ENCODE measurements at regions not wholly inside any gene's neighbourhood (a gene's known extent, or its start where the extent isn't known, plus 50 kb on each side); places are given as distances from the start of the nearest gene placed in this dataset.

DNA sequence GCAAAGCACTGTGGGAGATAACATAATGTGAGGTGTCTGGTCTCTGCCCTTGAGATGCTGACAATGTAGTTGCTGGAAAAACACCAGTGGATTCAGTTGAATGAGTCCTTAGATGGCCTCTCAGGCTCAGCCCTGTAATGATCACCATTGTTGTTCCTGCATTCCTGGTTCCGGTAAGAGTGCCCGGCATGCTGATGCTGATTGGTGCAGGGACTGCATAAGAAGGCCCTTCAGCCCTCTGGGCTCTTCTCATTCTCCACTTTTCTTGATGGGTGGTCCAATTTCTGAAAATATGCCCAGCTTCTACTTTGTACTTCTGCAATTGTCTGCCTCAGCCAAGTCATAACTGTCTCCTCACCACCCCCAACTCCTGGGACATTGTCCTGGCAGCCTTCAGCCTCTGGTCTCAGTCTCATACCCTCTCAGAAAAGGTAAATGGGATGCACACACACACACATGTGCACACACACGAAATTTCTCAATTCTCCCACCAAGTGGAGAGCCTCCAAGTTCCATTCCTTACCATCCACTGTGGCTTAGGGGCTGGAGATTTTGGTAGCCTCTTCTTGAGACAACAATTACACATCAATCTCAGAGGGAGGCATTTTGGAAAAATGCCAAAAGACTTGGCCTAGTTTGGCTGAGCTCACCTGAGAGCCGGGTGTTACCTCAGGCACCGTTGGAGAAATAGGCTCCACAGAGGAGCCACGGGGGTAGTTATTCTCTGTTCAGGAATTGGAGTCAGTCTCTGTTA is 314.9 kb downstream of the RPS24 start:
- DNase-seq = no peak

DNA sequence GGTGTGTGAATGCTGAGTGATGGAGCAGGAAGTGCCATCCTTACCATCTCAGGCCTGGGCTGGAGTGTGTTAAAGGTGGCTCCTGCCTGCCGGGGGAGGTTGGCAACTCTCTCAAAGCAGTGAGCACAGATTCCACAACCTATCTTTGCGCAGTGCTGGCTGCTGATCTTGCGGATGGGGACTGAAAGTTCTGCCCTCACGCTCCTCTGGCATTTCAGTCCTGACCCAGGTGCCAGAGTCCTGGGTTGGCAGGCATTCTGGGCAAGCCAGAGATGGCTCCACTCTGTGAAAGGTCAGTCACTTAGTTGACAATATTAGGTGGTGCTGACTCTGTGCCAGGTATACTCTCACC is 315.5 kb downstream of the RPS24 start:
- no peak for DNase-seq

DNA sequence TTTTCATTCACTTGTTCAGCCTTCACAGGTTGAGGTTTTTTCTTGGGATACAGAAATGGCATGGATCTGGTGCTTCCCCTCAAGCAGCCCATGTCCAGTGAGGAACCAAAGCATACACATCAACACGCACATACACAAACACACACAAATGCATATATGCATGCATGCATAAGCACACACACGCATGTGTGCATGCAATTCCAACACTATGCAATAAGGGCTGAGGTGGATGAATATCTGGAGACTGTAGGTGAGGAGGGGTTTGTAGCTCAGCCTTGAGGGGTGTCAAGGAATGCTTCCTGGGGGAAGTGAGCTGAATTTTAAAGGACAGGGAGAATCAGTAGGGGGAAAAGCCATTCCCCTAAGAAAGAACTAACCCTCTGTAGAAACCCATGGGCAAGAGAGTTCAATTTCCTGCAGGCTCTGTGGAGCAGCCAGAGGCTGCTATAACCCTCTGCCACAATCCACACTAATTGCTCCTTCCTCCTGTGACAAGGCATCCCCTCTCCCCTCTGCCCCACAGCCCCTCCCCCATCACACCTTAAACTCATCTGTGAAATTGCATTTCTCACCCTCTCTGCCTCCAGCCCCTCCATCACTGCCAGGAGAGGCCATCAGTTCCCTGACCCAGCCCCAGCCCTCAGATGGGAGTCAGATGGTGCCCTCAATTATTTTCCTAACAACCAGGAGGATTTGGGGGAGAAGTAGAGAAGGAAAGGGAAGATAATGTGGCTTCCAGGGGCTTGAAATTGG is 316.4 kb downstream of the RPS24 start:
- DNase-seq = no peak

DNA sequence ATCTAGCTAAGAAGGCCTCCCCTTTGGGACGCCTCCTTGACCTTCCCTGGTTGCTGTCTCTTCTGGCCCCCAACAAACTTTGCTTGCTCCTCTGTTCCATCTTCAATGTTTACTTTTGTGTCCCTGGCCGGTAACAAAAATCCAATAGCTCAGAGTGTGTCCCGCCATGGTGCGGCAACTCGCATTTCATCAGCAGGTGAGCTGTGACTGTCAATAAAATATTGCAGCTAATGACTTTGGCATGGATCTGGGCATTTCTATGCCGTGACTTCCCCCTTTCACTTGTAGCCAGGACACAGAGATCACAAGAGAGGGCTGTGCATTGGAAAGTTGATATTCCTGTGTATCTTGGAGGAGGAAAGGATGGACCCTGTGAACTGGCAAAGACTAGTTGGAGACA is 317.6 kb downstream of the RPS24 start:
- DNase-seq = no peak

DNA sequence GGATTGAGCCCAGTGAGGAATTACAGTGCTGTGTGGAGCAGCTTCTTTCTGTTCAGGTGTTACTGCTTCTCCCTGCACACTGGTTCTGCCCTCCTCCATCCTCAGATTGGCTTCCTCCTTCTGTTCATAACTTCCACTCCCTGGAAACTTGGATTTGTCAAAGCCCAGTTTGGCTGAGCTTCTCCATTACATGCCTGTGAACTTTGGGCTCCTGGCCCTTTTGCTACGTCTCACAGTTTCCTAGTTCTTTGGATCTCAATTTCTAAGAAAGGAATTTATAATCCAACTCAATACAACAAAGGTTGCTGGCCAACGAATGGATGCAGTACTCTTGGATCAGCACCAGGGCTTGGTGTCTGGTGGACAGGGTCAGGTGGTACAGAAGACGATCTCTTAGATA is 318.1 kb downstream of the RPS24 start:
- no peak for DNase-seq

DNA sequence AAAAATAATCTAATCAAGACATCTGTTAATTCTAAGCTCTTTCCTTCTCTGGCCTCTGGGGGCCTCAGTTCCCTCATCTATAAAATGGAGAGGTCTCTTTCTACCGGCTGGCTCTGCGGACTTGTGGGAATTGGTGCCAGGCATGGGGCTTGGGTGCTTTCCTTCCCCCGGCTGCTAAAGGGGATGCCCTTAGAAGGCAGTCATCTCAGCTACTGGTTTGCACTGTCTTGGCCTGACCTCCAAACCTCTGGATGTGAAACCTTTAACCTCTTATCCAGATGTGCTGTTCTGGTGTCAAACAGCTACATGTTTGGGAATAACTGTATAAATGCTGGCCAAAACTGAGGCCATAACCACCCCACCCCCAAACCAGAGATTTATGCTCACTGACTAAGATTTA is 320.0 kb downstream of the RPS24 start:
- no peak for DNase-seq

DNA sequence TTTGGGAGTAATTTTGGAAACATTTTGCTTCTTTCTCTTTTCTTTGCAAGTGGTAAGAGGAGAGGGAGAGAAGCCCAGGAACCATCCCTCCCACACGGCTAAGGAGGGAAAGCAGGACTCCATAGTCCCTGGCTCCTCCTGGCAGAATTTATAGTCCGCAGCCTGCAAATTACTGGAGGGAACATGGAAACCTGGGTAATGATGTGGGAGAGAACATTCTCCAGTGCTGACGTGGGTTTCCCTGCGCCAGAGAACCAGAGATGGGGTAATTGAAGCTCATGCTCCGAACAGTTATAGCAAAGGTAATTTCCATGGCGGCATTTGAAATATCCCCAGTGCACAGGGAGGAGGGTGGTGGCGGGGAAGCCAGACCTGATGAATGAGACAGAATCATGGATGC is 320.4 kb downstream of the RPS24 start:
- no peak for DNase-seq

DNA sequence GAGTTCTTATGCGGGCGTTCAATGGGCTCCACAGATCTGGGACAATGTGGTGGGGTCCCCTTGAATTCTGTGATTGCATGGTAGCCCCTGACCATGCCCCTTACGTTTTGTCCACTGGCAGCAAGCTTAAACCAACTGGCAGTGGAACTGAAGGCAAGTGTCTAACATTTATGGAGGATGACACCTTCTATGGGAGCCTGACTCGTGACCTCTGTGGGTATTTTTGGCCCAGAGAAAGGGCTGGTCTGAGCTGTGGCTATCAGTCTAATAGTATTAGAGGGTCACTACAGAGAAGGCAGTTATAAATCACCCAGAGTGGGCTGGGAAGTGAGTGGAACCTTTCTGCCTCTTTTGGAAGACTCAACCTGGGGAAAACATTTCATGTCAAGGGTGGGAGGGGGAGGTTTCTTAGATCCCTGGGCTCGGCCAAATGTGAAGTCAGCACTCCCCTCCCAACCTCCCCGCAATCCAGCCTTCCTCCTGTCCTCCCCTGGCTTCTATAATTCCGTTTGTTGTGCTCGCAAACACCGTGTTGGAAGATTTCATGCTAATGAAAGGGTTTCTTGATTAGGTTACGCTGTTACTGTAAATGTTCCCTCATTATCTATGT is 322.7 kb downstream of the RPS24 start:
- no peak for DNase-seq

DNA sequence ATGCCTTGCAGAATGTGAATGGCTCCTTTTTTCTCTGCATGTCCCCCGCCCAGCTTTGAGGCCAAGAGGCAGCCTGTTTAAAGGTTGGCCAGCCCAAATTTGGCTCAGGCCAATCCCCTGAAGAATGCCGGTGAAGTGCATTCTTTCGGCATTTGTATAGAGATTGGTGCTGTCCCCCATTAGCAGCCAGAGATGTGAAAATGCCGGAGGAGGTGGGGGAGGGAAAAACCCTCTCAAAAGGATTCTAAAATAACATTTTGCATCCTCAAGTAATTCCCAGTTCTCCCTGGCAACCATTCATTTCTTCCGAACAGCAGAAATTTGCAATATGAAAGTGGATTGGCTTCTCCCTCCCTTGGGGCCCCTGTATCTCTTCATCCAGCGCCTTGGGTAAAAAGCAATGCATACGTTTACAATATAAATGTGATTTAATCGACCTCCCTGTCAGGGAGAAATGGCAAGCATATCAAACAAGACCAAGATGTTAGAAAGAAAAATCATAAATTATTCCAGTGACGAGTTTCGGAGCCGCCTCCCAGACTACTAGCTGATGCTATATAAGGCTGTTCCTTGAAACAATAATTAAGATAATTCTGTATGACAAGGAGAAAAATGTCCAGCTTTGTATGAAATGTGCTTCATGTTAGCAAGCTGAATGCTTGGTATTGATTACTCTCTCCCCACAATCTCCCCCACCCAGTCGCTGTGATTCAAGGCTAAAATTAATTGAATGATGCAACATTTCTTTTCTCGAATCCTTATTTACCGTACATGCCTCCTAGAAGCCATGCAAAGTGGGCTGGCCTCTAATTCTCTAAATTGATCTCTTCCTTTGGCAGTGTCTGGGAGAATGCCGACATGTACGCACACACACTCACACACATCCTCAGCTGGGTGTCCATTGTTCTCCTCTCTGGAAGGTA is 323.7 kb downstream of the RPS24 start:
- DNase-seq = no peak

DNA sequence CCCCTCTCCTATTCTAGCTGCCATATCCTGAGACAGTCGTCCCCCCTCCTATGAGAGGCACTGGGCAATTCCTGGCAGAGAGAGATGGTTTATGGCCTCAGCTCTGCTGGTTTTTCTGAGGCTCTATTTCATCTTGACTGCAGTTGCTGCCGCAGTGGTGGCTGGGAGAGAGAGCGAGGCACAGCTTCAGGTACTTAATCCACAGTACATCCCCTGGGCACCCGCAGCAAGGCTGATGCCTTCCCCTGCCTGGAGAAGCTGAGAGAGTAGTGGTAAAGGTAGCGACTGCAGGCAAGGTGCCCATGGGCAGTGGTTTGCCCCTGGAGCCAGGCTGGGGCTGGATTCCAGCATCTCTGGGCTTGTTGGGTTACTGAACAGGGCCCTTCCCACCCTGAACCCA is 324.7 kb downstream of the RPS24 start:
- DNase-seq = no peak

DNA sequence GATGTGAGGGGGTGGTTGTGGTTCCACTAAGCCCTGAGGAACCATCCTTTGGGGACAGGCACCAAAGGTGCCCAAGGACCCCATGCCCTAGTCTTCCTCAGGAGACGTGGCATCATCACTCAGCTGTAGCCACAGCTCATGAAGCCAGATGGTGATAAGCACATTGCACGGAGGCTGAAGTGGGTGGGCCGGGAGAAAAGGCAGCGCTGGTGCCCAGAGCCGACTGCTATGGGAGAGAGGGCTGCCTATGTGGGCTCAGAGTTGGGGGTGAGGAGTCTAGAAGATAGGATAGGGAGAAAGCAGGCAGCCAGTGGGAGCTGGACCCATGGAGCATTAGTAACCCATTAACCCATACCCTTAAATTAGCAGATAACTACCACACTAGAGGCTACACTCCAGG is 325.3 kb downstream of the RPS24 start:
- DNase-seq = no peak

DNA sequence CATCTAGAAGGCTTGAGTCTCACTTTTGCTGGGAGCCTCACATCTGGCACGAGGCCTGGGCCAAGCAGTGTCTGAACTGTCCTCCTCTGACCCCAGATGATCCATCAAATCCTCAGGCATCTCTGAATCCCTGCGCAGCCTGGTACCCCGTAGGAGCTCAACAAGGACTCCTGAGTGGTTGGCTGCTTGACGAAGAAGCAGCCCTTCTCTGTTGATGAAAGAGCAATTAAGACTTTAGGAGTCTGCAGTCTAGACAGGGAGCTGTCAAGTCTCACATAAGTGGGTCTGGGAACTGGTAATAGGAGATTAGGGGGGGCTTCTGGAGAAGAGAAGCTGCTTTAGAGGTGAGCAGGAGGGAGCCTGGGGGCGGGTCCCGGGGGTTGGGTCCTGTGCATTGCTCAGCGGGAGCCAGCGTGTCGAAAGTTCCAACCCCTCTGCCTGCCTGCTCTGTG is 326.0 kb downstream of the RPS24 start:
- no peak for DNase-seq

DNA sequence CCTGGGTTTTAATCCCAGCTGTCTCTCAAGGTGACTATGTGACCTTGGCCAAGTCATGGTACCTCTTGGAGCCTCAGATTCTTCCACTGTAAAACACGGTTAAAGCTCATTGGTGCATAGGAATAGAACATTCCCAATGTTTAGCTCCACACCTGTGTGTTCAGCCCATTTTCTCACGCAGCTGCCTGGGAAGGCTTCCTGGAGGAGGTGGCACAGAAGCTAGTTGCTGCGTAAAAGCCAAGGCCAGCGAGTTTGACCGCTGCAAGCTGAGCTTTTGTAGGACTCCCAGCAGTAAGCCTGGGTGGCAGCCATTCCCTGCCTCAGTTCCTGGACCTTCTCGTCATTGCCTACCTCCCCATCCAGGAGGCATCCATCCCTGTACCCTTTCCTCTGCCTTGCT is 326.6 kb downstream of the RPS24 start:
- no peak for DNase-seq

DNA sequence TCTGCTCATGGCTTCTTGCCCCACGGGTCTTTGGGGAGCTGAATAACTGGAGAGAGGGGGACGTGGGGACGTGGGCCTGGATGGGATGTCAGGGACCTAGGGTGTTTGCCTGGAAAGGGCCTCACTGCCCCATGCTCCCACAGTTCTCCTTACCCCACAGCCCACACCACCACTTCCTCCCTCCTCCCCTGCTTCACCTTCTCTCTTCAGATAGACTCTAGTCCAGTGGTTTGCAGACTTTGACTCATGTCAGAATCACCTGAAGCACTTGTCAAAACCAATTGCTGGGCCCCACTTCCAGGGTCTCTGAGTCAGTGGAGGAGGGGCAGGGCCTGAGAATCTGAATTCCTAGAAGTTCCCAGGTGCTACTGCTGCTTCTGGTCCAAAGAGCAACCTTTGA is 327.4 kb downstream of the RPS24 start:
- no peak for DNase-seq

DNA sequence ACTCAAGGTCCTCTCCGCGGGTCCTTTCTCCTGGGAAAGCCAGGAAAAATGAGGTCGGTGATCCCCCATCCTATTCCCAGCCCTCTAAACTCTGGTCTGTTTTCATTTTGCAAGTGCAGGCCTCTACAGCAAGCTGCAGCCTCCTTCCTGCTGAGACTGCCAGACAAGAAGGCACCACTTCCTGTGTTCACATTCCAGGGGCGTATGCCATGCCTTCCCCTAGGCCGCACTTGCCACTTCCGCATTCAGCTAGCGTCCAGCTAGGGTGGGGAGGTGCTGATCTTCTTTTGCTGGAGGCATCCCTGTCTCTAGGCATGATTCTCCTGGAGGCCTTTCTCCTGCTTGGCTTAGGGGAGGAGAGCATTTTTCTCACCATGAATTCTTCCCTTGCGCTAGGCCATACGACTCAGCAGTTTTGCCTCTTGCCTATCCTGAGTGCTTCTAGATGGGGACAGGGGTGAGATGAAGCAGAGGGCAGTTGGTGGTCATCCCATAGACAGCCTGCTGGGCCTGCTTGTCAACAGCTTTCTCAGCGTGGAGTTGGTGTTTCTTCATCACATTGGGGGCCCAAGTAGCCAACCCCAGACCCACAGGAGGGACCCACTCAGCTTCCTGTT is 328.9 kb downstream of the RPS24 start:
- no peak for DNase-seq

DNA sequence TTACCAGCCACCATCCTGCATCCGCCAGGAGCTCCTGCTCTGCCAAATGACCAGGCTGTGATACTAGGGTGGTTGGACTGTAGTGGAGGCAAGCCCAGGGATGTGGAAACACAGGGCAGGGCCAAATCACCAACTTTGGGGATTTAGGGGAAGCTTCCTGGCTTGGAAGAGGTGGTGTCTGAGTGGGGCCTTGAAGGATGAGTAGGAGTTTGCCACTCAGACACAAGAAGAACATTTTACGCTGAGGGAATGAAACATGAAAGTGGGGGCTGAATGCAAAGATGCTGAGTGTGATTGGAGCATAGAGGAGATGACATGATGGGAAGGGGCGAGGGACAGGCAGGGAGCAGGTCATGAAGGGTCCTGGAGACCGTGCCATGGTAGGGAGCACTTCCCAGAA is 329.5 kb downstream of the RPS24 start:
- DNase-seq = no peak

DNA sequence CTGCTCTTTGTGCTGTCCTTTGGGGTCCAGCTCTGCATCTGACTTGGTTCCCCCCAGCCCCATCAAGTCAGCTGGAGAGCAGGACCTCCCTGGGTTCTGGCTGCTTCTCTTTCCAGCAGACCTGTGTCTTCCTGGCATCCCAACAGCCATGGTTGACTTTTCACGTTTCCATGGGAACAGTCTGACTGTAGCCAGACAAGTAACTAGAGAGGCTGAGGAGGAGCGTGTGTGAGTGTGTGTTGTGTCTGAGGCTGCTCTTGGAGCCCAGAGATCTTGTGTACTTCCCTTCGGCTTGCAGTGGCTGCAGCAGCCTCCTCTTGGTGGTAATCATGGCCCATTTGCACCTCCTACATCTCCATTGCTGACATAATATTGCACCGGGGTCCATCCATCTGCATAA is 332.0 kb downstream of the RPS24 start:
- no peak for DNase-seq

DNA sequence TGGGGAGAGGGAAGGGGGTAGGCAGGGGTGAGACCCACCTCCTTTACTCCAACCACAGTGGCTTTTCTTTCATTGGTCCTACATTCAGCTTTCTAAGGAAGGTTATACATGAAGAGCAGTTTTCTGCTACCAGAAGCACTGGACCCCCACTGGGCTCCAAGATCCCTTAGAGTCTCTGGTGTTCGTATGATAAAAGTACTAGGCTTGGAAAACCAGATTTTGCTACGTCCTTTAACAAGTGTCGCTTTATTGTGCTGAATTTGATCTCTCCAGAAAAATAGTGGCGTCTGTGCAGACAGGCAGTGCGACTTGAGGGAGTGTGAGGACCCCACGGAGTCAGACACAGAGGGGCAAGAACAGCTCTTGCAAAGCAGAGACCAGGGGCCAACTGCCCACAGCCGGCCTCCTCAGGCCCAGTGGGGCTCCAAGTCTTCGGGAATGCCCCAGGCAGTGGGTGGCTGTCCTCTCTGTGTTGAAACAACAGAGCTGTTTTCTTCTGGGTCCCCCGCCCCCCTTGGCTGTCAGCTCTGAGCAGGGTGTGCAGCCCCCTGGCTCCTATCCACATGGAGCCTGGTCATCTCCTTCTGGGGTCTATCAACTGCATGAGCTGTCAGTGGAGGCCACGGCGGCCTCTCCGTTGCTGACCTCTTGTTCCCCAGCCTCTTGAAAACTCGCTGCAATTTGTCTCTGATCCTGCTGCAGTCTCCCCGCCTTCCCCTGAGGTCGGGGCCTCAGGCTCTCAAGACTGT is 333.2 kb downstream of the RPS24 start:
- DNase-seq = no peak

DNA sequence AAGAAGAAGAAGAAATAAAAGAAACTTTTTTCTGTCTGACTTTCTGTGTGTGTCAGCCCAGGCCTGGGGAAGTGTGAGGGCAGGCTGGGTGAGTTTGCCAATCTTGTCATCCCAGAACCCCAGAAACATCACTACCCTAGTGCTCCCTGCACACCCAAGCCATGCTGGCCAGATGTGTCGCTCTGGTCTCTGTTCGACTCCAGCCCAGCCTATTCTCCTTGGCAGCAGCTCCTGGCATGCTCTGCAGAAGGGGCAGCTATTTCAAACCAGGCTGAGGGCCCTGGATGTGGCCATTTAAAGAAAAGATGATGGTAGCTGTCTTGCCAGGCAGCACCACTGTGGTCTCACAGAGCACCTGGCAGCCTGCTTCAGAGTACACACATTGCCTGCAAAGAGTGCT is 334.1 kb downstream of the RPS24 start:
- no peak for DNase-seq

DNA sequence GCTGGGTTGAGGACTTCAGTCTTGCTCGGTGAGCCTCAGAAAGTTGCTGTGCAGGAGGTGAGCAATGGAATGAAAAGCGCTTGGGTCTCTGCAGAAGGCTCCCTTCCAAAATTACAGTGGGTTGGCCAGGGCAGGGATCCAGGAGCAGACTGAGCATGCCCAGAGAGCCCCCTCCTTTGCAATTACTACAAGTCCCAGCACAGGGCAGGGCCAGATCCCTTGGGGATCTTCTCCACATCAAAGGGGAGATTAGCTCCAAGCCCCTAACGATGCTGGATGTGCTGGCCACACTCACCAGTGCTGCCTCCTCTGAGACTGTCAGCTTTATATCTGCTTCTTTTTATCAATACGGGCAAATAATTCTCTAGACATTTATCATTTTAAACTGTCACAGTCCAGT is 337.5 kb downstream of the RPS24 start:
- DNase-seq = no peak

DNA sequence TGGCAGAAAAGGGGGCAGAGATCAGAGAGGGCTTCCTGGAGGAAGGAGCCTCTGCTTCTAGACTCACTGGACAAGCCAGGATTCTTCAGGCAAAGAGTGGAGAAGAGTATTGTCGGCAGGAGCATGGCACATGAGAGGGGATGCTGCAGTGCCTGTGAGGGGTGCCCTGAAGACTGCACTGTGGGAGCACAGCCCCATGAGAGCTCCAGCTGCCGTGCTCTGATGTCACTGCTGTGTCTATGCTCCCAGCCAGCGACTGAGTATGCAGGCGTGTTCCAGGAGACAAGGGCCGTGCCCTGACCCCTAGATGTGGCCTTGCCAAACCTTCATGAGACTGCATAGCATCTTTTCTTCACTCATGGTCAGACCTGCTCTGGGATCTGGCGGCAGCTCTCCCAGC is 339.1 kb downstream of the RPS24 start:
- DNase-seq = no peak

Data from NCI-H187 treated with DMSO at 0.1 percent for 48 hours (cell line).